ENCODE measurements at regions not wholly inside any gene's neighbourhood (a gene's known extent, or its start where the extent isn't known, plus 50 kb on each side); places are given as distances from the start of the nearest gene placed in this dataset.

DNA sequence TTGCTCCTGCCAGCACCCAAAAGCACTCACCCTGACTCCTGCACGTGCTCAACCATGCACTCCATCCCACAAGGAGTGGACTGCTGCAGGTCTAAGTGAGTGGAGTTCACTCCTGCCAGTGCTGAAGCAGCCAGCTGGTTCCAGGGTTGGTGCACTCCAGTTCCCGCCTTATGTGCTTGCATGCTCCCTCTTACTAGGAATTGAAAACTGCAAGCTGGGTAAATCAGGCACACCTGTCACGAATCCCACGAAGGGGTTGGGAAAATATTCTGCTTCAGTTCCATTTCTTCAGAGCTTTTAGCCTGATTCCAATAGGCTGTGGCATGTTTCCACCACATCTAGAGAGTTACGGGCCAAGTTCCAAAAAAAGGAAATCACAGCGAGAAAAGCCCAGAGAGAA lies 1365.5 kb upstream of the CHAC2 start:
- Histone ChIP-seq H3K27me3 (replicated peaks in 2 of 5; ENCODE audit: control insufficient read depth in 4 of 5, insufficient read depth in 5 of 5, low read length in 4 of 5) (no peaks in the 10 kb centered on the region), H3K9me3 (ENCODE audit: control extremely low read depth in 1 of 5, control insufficient read depth in 4 of 5, insufficient read depth in 2 of 5, low read depth in 1 of 5, low read length in 4 of 5) (no peaks in the 10 kb centered on the region), H3K36me3 (ENCODE audit: control insufficient read depth in 4 of 4, insufficient read depth in 4 of 4, low read length in 3 of 4) (no peaks in the 10 kb centered on the region), H3K27ac (ENCODE audit: insufficient read depth in 1 of 2, low read depth in 1 of 2, low read length in 2 of 2, poor library complexity in 1 of 2, severe bottlenecking in 2 of 2) (no peak overlapping the region), H3K4me1 (ENCODE audit: control extremely low read depth in 1 of 4, control insufficient read depth in 4 of 4, insufficient read depth in 4 of 4, low read length in 3 of 4) (no peaks in the 10 kb centered on the region), H3K4me3 (ENCODE audit: control insufficient read depth in 1 of 7, extremely low read depth in 1 of 7, insufficient read depth in 4 of 7, low read depth in 2 of 7, low read length in 6 of 7) (no peak overlapping the region)
- WGBS (ENCODE audit: insufficient coverage), result 95% methylated on average over 6 of the region's 6 CpGs
- CTCF ChIA-PET, result interaction anchor here (0.7 kb wide), 1 partner anchor 375 kb away, joined by 3 read pairs; no protein-coding TSS in a partner anchor
- no peak for DNase-seq
- POLR2A ChIA-PET, result no interaction called here

DNA sequence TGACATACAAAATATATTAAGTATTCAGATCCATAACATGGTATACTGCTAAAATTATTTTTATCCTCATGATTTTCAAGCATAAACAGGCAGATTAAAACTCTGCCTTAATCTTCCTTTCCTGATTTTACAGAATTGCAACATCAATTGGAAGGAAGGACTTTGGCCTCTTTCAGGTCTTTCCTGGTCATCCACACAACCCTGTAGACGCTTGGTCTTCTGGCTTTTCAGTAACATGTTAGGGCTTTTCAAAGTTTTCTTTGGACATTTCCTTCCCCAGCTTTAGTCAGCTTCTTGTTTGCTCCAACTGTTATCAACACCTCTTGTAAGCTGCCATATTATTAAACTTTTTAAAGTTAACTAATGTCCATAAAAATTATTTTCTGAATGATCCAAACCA lies 1364.9 kb upstream of the NRXN1 start:
- H3K4me1 ChIP-seq (ENCODE audit: control extremely low read depth in 1 of 4, control insufficient read depth in 4 of 4, insufficient read depth in 4 of 4, low read length in 3 of 4), result no peaks in the 10 kb centered on the region
- peaks cover 0 to 2% (median 0%) of the 10 kb centered on the region in 5 experiments for H3K9me3 ChIP-seq (ENCODE audit: control extremely low read depth in 1 of 5, control insufficient read depth in 4 of 5, insufficient read depth in 2 of 5, low read depth in 1 of 5, low read length in 4 of 5)
- POLR2A ChIA-PET, result no interaction called here
- WGBS (ENCODE audit: insufficient coverage), result 89% methylated on average over 1 of the region's 1 CpG
- no peaks in the 10 kb centered on the region for H3K36me3 ChIP-seq (ENCODE audit: control insufficient read depth in 4 of 4, insufficient read depth in 4 of 4, low read length in 3 of 4)
- DNase-seq, result no peak
- H3K27me3 ChIP-seq (replicated peaks in 2 of 5; ENCODE audit: control insufficient read depth in 4 of 5, insufficient read depth in 5 of 5, low read length in 4 of 5), result no peaks in the 10 kb centered on the region
- H3K4me3 ChIP-seq (ENCODE audit: control insufficient read depth in 1 of 7, extremely low read depth in 1 of 7, insufficient read depth in 4 of 7, low read depth in 2 of 7, low read length in 6 of 7), result no peak overlapping the region
- CTCF ChIA-PET, result no interaction called here
- H3K27ac ChIP-seq (ENCODE audit: insufficient read depth in 1 of 2, low read depth in 1 of 2, low read length in 2 of 2, poor library complexity in 1 of 2, severe bottlenecking in 2 of 2), result no peak overlapping the region

- Histone ChIP-seq H3K4me1 (ENCODE audit: control extremely low read depth in 1 of 4, control insufficient read depth in 4 of 4, insufficient read depth in 4 of 4, low read length in 3 of 4) (no peaks in the 10 kb centered on the region), H3K36me3 (ENCODE audit: control insufficient read depth in 4 of 4, insufficient read depth in 4 of 4, low read length in 3 of 4) (no peaks in the 10 kb centered on the region), H3K27ac (ENCODE audit: insufficient read depth in 1 of 2, low read depth in 1 of 2, low read length in 2 of 2, poor library complexity in 1 of 2, severe bottlenecking in 2 of 2) (no peak overlapping the region), H3K27me3 (replicated peaks in 2 of 5; ENCODE audit: control insufficient read depth in 4 of 5, insufficient read depth in 5 of 5, low read length in 4 of 5) (no peaks in the 10 kb centered on the region), H3K4me3 (ENCODE audit: control insufficient read depth in 1 of 7, extremely low read depth in 1 of 7, insufficient read depth in 4 of 7, low read depth in 2 of 7, low read length in 6 of 7) (no peak overlapping the region), H3K9me3 (ENCODE audit: control extremely low read depth in 1 of 5, control insufficient read depth in 4 of 5, insufficient read depth in 2 of 5, low read depth in 1 of 5, low read length in 4 of 5) (peaks cover 0 to 2% (median 0%) of the 10 kb centered on the region in 5 experiments)
- DNase-seq, result no peak
- WGBS (ENCODE audit: insufficient coverage), result no CpG with 5 or more reads among the region's 1 CpG
- POLR2A ChIA-PET, result no interaction called here
- CTCF ChIA-PET, result no interaction called here
Observed at GRCh38 chr2:52395912-52396311, 1364.0 kb upstream of the NRXN1 start.

- CTCF ChIA-PET, result no interaction called here
- Histone ChIP-seq H3K4me1 (ENCODE audit: control extremely low read depth in 1 of 4, control insufficient read depth in 4 of 4, insufficient read depth in 4 of 4, low read length in 3 of 4) (no peaks in the 10 kb centered on the region), H3K9me3 (ENCODE audit: control extremely low read depth in 1 of 5, control insufficient read depth in 4 of 5, insufficient read depth in 2 of 5, low read depth in 1 of 5, low read length in 4 of 5) (peaks cover 0 to 2% (median 0%) of the 10 kb centered on the region in 5 experiments), H3K27me3 (replicated peaks in 2 of 5; ENCODE audit: control insufficient read depth in 4 of 5, insufficient read depth in 5 of 5, low read length in 4 of 5) (no peaks in the 10 kb centered on the region), H3K4me3 (ENCODE audit: control insufficient read depth in 1 of 7, extremely low read depth in 1 of 7, insufficient read depth in 4 of 7, low read depth in 2 of 7, low read length in 6 of 7) (no peak overlapping the region), H3K27ac (ENCODE audit: insufficient read depth in 1 of 2, low read depth in 1 of 2, low read length in 2 of 2, poor library complexity in 1 of 2, severe bottlenecking in 2 of 2) (no peak overlapping the region), H3K36me3 (ENCODE audit: control insufficient read depth in 4 of 4, insufficient read depth in 4 of 4, low read length in 3 of 4) (no peaks in the 10 kb centered on the region)
- POLR2A ChIA-PET, result no interaction called here
- no peak for DNase-seq
- no CpG with 5 or more reads among the region's 1 CpG for WGBS (ENCODE audit: insufficient coverage)
Observed at GRCh38 chr2:52391621-52392020, 1359.7 kb upstream of the NRXN1 start.

GRCh38 chr2:52390651-52391050 lies 1358.7 kb upstream of the NRXN1 start:
- POLR2A ChIA-PET, result no interaction called here
- no peaks in the 10 kb centered on the region for H3K27me3 ChIP-seq (replicated peaks in 2 of 5; ENCODE audit: control insufficient read depth in 4 of 5, insufficient read depth in 5 of 5, low read length in 4 of 5)
- H3K9me3 ChIP-seq (ENCODE audit: control extremely low read depth in 1 of 5, control insufficient read depth in 4 of 5, insufficient read depth in 2 of 5, low read depth in 1 of 5, low read length in 4 of 5), result peaks cover 0 to 2% (median 0%) of the 10 kb centered on the region in 5 experiments
- no peaks in the 10 kb centered on the region for H3K4me1 ChIP-seq (ENCODE audit: control extremely low read depth in 1 of 4, control insufficient read depth in 4 of 4, insufficient read depth in 4 of 4, low read length in 3 of 4)
- no peak overlapping the region for H3K4me3 ChIP-seq (ENCODE audit: control insufficient read depth in 1 of 7, extremely low read depth in 1 of 7, insufficient read depth in 4 of 7, low read depth in 2 of 7, low read length in 6 of 7)
- DNase-seq, result no peak
- CTCF ChIA-PET, result no interaction called here
- H3K36me3 ChIP-seq (ENCODE audit: control insufficient read depth in 4 of 4, insufficient read depth in 4 of 4, low read length in 3 of 4), result no peaks in the 10 kb centered on the region
- H3K27ac ChIP-seq (ENCODE audit: insufficient read depth in 1 of 2, low read depth in 1 of 2, low read length in 2 of 2, poor library complexity in 1 of 2, severe bottlenecking in 2 of 2), result no peak overlapping the region

DNA sequence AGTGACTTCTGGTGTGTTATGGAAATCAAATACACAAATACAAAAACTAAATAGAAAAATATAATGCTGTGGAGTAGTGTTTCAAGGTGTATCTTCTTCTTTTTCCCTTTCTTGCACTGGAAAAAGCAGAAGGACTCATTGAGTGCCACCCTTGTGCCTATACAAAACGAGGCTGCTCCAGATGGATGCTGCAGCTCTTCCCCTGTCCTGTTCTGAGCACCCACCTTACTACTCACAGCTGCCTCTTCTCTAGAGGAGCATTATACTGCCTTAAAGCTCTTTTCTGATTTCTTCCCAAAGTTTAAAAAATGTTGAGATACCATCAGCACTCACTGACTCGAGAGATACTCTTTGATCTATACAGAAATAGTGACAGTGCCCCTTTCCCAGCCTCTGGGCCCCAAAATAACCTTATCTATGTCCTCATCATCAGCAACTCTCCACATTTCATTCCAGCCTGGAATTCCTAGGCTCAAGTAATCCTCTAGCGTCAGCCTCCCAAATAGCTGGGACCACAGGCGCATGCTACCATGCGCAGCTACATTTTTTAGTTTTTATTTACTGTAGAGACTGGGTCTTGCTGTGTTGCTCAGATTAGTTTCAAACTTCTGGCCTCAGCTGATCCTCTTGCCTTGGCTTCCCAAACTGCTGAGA lies 1356.1 kb upstream of the NRXN1 start:
- CTCF ChIA-PET, result no interaction called here

GRCh38 chr2:52386433-52387030 lies 1354.6 kb upstream of the NRXN1 start:
- ChIA-PET POLR2A (no interaction called here), CTCF (no interaction called here)
- 100% methylated on average over 1 of the region's 1 CpG for WGBS (ENCODE audit: insufficient coverage)
- no peaks in the 10 kb centered on the region for H3K4me1 ChIP-seq (ENCODE audit: control extremely low read depth in 1 of 4, control insufficient read depth in 4 of 4, insufficient read depth in 4 of 4, low read length in 3 of 4)
- no peaks in the 10 kb centered on the region for H3K27me3 ChIP-seq (replicated peaks in 2 of 5; ENCODE audit: control insufficient read depth in 4 of 5, insufficient read depth in 5 of 5, low read length in 4 of 5)
- no peaks in the 10 kb centered on the region for H3K9me3 ChIP-seq (ENCODE audit: control extremely low read depth in 1 of 5, control insufficient read depth in 4 of 5, insufficient read depth in 2 of 5, low read depth in 1 of 5, low read length in 4 of 5)
- H3K4me3 ChIP-seq (ENCODE audit: control insufficient read depth in 1 of 7, extremely low read depth in 1 of 7, insufficient read depth in 4 of 7, low read depth in 2 of 7, low read length in 6 of 7), result no peak overlapping the region
- H3K36me3 ChIP-seq (ENCODE audit: control insufficient read depth in 4 of 4, insufficient read depth in 4 of 4, low read length in 3 of 4), result no peaks in the 10 kb centered on the region
- no peak for DNase-seq
- H3K27ac ChIP-seq (ENCODE audit: insufficient read depth in 1 of 2, low read depth in 1 of 2, low read length in 2 of 2, poor library complexity in 1 of 2, severe bottlenecking in 2 of 2), result no peak overlapping the region

More for the DNA sequence above, 1356.1 kb upstream of the NRXN1 start:
- Histone ChIP-seq H3K27ac (ENCODE audit: insufficient read depth in 1 of 2, low read depth in 1 of 2, low read length in 2 of 2, poor library complexity in 1 of 2, severe bottlenecking in 2 of 2) (no peak overlapping the region), H3K4me1 (ENCODE audit: control extremely low read depth in 1 of 4, control insufficient read depth in 4 of 4, insufficient read depth in 4 of 4, low read length in 3 of 4) (no peaks in the 10 kb centered on the region), H3K9me3 (ENCODE audit: control extremely low read depth in 1 of 5, control insufficient read depth in 4 of 5, insufficient read depth in 2 of 5, low read depth in 1 of 5, low read length in 4 of 5) (peaks cover 0 to 2% (median 0%) of the 10 kb centered on the region in 5 experiments), H3K27me3 (replicated peaks in 2 of 5; ENCODE audit: control insufficient read depth in 4 of 5, insufficient read depth in 5 of 5, low read length in 4 of 5) (no peaks in the 10 kb centered on the region), H3K4me3 (ENCODE audit: control insufficient read depth in 1 of 7, extremely low read depth in 1 of 7, insufficient read depth in 4 of 7, low read depth in 2 of 7, low read length in 6 of 7) (no peak overlapping the region), H3K36me3 (ENCODE audit: control insufficient read depth in 4 of 4, insufficient read depth in 4 of 4, low read length in 3 of 4) (no peaks in the 10 kb centered on the region)
- POLR2A ChIA-PET, result no interaction called here
- DNase-seq, result no peak
- 97% methylated on average over 5 of the region's 5 CpGs for WGBS (ENCODE audit: insufficient coverage)

Measured in common myeloid progenitor, CD34-positive (primary cell).